ENCODE measurements at regions not wholly inside any gene's neighbourhood (a gene's known extent, or its start where the extent isn't known, plus 50 kb on each side); places are given as distances from the start of the nearest gene placed in this dataset.

DNA sequence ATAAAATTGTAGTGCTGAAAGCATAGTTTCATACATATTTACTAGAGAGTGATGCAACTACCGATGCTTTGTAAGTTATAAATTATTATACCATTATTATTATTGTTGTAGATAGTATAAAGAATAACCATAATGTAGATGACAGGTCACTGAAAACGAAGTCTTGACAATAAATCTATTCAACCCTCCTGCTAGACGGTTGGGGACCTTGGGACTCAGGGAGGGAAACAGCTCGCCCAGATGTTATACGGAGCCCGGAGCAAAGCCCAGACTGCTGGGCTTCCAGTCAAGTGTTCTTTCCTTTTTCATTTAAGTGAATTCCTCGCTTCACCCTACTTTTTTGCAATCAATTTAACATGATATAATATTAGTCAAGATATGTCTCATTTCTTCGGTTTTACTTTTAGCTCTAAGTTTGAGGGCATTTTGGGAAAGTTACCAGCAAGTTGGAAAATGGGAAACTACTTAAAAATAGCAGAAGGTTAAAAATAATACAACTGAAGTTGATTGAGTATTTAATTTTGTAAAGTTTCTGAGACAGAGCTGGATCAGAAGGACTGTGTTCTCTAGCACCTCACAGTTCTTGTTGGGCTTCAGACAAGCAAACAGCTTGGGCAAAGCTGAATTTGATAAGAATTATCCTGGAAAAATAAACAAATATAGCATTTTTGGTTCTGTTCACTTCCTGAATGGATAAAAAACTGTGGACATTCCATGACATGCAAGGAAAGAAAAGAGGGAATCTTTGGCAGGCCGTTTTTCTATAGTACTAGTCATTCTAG, 173.4 kb upstream of the TP63 start:
- TF ChIP-seq CTCF (conservative IDR thresholded peaks at IDR 0.05; ENCODE audit: low read length) (no peak), EZH2phosphoT487 (IDR thresholded peaks at IDR 0.05; ENCODE audit: borderline replicate concordance, low read depth, low read length) (no peak)
- no peaks in the 10 kb centered on the region for H4K20me1 ChIP-seq (ENCODE audit: insufficient read depth, low read length)
- no peaks in the 10 kb centered on the region for H3K79me2 ChIP-seq (ENCODE audit: insufficient read depth, low read depth, low read length)
- CTCF ChIA-PET (ENCODE audit: unreplicated experiment): no interaction called here
- H3K27ac ChIP-seq (ENCODE audit: low read depth, low read length, poor library complexity, severe bottlenecking): no peak overlapping the region
- H3K4me2 ChIP-seq (ENCODE audit: low read length): no peak overlapping the region
- intact Hi-C loops (cut with micrococcal nuclease; ENCODE audit: unreplicated experiment): no loop called here
- no TSS peak for BruUV-seq (replicated peaks)
- H3K36me3 ChIP-seq (ENCODE audit: insufficient read depth, low read length): no peaks in the 10 kb centered on the region
- no peak for DNase-seq (ENCODE audit: low spot score)
- H3K4me1 ChIP-seq (ENCODE audit: insufficient read depth, low read length, poor library complexity, severe bottlenecking): no peaks in the 10 kb centered on the region
- H3K4me3 ChIP-seq (ENCODE audit: low read depth, low read length, poor library complexity, severe bottlenecking): no peak overlapping the region
- H3K9me2 ChIP-seq (ENCODE audit: insufficient read depth, low read length): no peaks in the 10 kb centered on the region
- no peaks in the 10 kb centered on the region for H3K9me3 ChIP-seq (ENCODE audit: low read length)
- no peak overlapping the region for H2AFZ ChIP-seq (ENCODE audit: low read length)
- POLR2A ChIA-PET: interaction anchor here (0.5 kb wide), 1 partner anchor 175 kb away, joined by 3 read pairs; no protein-coding TSS in a partner anchor

- no peak for TF ChIP-seq CTCF (conservative IDR thresholded peaks at IDR 0.05; ENCODE audit: low read length)
- TF ChIP-seq EZH2phosphoT487 (IDR thresholded peaks at IDR 0.05; ENCODE audit: borderline replicate concordance, low read depth, low read length): no peak
- no peaks in the 10 kb centered on the region for H3K36me3 ChIP-seq (ENCODE audit: insufficient read depth, low read length)
- H3K4me1 ChIP-seq (ENCODE audit: insufficient read depth, low read length, poor library complexity, severe bottlenecking): no peaks in the 10 kb centered on the region
- no peaks in the 10 kb centered on the region for H4K20me1 ChIP-seq (ENCODE audit: insufficient read depth, low read length)
- ChIA-PET CTCF (ENCODE audit: unreplicated experiment) (no interaction called here), POLR2A (interaction anchor here (0.5 kb wide), 1 partner anchor 174 kb away, joined by 3 read pairs; no protein-coding TSS in a partner anchor)
- H3K79me2 ChIP-seq (ENCODE audit: insufficient read depth, low read depth, low read length): no peaks in the 10 kb centered on the region
- H3K4me3 ChIP-seq (ENCODE audit: low read depth, low read length, poor library complexity, severe bottlenecking): no peak overlapping the region
- H3K9me3 ChIP-seq (ENCODE audit: low read length): no peaks in the 10 kb centered on the region
- no peak overlapping the region for H2AFZ ChIP-seq (ENCODE audit: low read length)
- no peaks in the 10 kb centered on the region for H3K9me2 ChIP-seq (ENCODE audit: insufficient read depth, low read length)
- no peak for DNase-seq (ENCODE audit: low spot score)
- H3K27ac ChIP-seq (ENCODE audit: low read depth, low read length, poor library complexity, severe bottlenecking): no peak overlapping the region
- intact Hi-C loops (cut with micrococcal nuclease; ENCODE audit: unreplicated experiment): no loop called here
- no peak overlapping the region for H3K4me2 ChIP-seq (ENCODE audit: low read length)
- no TSS peak for BruUV-seq (replicated peaks)
Observed at GRCh38 chr3:189458528-189458927, 172.7 kb upstream of the TP63 start.

DNA sequence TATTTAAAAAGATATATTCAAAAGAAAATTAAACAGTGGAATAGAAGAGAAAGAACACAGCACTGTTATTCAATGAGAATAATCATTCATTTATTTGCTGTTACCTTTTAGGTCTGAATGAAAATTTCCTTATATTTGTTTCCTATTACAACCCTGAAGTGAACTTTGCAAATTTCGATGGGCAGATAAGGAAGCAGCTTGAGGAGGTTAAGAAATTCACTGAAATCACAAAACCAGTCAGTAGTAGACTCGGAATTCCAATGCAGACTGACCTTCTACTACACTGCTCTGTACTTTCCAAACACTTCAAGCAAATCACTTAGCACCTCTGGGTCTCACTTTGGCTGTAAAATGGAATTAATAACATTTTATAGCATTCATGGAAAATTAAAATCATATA, 172.0 kb upstream of the TP63 start:
- POLR2A ChIA-PET: interaction anchor here (0.7 kb wide), 1 partner anchor 160 kb away, joined by 3 read pairs; no protein-coding TSS in a partner anchor
- intact Hi-C loops (cut with micrococcal nuclease; ENCODE audit: unreplicated experiment): no loop called here
- BruUV-seq (replicated peaks): no TSS peak

More for the DNA sequence above, 172.0 kb upstream of the TP63 start:
- Histone ChIP-seq H4K20me1 (ENCODE audit: insufficient read depth, low read length) (no peaks in the 10 kb centered on the region), H3K9me3 (ENCODE audit: low read length) (no peaks in the 10 kb centered on the region), H3K9me2 (ENCODE audit: insufficient read depth, low read length) (no peaks in the 10 kb centered on the region), H3K4me2 (ENCODE audit: low read length) (no peak overlapping the region), H3K36me3 (ENCODE audit: insufficient read depth, low read length) (no peaks in the 10 kb centered on the region), H3K4me1 (ENCODE audit: insufficient read depth, low read length, poor library complexity, severe bottlenecking) (no peaks in the 10 kb centered on the region), H3K4me3 (ENCODE audit: low read depth, low read length, poor library complexity, severe bottlenecking) (no peak overlapping the region), H2AFZ (ENCODE audit: low read length) (no peak overlapping the region), H3K79me2 (ENCODE audit: insufficient read depth, low read depth, low read length) (no peaks in the 10 kb centered on the region), H3K27ac (ENCODE audit: low read depth, low read length, poor library complexity, severe bottlenecking) (no peak overlapping the region)
- CTCF ChIA-PET (ENCODE audit: unreplicated experiment): no interaction called here
- TF ChIP-seq EZH2phosphoT487 (IDR thresholded peaks at IDR 0.05; ENCODE audit: borderline replicate concordance, low read depth, low read length): no peak
- no peak for TF ChIP-seq CTCF (conservative IDR thresholded peaks at IDR 0.05; ENCODE audit: low read length)
- no peak for DNase-seq (ENCODE audit: low spot score)

Measured in OCI-LY7 (cell line).